Keratinocyte (primary cell): ENCODE measurements at regions not wholly inside any gene's neighbourhood (a gene's known extent, or its start where the extent isn't known, plus 50 kb on each side); places are given as distances from the start of the nearest gene placed in this dataset.

Experiments used
- EZH2 ChIP-seq: IDR thresholded peaks from one replicate; pipeline ENCODE4 v1.6.1; 2012; ENCODE audit warnings: inconsistent platforms, mild to moderate bottlenecking, low read length, moderate library complexity
- TF ChIP-seq, protein P1 (sequence below), 3 experiments: IDR thresholded peaks in 1 of 3; conservative IDR thresholded peaks in 1 of 3; optimal IDR thresholded peaks in 1 of 3; 2 replicates in 2 of 3; 3 replicates in 1 of 3; pipeline versions ENCODE3 to v1.5.1; 2011; ENCODE audit warnings: low read length in 3 of 3, mild to moderate bottlenecking in 3 of 3, moderate library complexity in 2 of 3, control low read depth in 1 of 3, inconsistent platforms in 1 of 3; ENCODE audit not compliant: insufficient read depth in 2 of 3; ENCODE audit errors: extremely low read depth in 1 of 3

GRCh38 chr2:147388217-147388616 is 456.6 kb upstream of the ACVR2A start:
- TF ChIP-seq, protein P1, sequence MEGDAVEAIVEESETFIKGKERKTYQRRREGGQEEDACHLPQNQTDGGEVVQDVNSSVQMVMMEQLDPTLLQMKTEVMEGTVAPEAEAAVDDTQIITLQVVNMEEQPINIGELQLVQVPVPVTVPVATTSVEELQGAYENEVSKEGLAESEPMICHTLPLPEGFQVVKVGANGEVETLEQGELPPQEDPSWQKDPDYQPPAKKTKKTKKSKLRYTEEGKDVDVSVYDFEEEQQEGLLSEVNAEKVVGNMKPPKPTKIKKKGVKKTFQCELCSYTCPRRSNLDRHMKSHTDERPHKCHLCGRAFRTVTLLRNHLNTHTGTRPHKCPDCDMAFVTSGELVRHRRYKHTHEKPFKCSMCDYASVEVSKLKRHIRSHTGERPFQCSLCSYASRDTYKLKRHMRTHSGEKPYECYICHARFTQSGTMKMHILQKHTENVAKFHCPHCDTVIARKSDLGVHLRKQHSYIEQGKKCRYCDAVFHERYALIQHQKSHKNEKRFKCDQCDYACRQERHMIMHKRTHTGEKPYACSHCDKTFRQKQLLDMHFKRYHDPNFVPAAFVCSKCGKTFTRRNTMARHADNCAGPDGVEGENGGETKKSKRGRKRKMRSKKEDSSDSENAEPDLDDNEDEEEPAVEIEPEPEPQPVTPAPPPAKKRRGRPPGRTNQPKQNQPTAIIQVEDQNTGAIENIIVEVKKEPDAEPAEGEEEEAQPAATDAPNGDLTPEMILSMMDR (optimal IDR thresholded peaks at IDR 0.05 in 1 of 3, IDR thresholded peaks at IDR 0.05 in 1 of 3, conservative IDR thresholded peaks at IDR 0.05 in 1 of 3; ENCODE audit: extremely low read depth in 1 of 3, insufficient read depth in 2 of 3, low read length in 3 of 3): no peak
- no peak for TF ChIP-seq EZH2
